ENCODE measurements at regions not wholly inside any gene's neighbourhood (a gene's known extent, or its start where the extent isn't known, plus 50 kb on each side); places are given as distances from the start of the nearest gene placed in this dataset.

DNA sequence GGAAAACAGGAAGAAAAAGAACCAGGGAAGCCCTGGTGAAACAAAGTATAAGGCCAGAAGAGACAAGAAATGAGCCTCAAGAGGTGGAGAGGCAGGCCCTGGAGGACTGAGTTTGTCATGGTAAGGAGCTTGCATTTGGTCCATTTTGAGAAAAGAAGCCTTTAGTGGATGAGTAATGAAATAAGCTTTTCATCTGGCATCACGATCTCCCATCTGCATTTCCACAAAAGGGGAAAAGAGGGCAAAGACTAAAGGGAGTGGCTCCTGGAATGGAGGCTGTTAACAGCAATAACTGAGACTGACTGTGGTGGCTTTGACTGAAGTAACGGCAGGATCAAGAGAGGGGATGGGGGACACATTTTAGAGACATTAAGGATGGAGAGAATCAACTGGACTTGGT lies 148.8 kb upstream of the NBEA start:
- TF ChIP-seq, protein P1, sequence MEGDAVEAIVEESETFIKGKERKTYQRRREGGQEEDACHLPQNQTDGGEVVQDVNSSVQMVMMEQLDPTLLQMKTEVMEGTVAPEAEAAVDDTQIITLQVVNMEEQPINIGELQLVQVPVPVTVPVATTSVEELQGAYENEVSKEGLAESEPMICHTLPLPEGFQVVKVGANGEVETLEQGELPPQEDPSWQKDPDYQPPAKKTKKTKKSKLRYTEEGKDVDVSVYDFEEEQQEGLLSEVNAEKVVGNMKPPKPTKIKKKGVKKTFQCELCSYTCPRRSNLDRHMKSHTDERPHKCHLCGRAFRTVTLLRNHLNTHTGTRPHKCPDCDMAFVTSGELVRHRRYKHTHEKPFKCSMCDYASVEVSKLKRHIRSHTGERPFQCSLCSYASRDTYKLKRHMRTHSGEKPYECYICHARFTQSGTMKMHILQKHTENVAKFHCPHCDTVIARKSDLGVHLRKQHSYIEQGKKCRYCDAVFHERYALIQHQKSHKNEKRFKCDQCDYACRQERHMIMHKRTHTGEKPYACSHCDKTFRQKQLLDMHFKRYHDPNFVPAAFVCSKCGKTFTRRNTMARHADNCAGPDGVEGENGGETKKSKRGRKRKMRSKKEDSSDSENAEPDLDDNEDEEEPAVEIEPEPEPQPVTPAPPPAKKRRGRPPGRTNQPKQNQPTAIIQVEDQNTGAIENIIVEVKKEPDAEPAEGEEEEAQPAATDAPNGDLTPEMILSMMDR (IDR thresholded peaks at IDR 0.05) = no peak
- TF ChIP-seq POLR2A (IDR thresholded peaks at IDR 0.05) = no peak

Data from esophagus squamous epithelium (tissue), 4 donors.